Thymus (tissue), 11 donors: ENCODE measurements at regions not wholly inside any gene's neighbourhood (a gene's known extent, or its start where the extent isn't known, plus 50 kb on each side); places are given as distances from the start of the nearest gene placed in this dataset.
"Not testable (repeated sequence)": the region's sequence is repeated elsewhere in the genome, so short reads cannot be mapped to it uniquely, and the experiment has no call there.

Experiments
- DNase-seq, 9 donors: peaks; one replicate each; pipeline ENCODE4 v3.0.0-alpha.2; 2013; ENCODE audit warnings: low spot score in 9 of 9, low read depth in 6 of 9, missing footprints in 1 of 9
- H3K27ac ChIP-seq, 2 donors: one replicate each; pipeline ENCODE4 v1.5.1; 2013; ENCODE audit warnings: control low read depth in 1 of 2, low read depth in 1 of 2, low read length in 1 of 2, mild to moderate bottlenecking in 1 of 2, moderate library complexity in 1 of 2
- H3K27me3 ChIP-seq, 2 donors: one replicate each; pipeline ENCODE4 v1.5.1; 2013; ENCODE audit warnings: low read length in 1 of 2; ENCODE audit not compliant: control insufficient read depth in 2 of 2, insufficient read depth in 1 of 2
- H3K36me3 ChIP-seq, 2 donors: one replicate each; pipeline ENCODE4 v1.5.1; 2013; ENCODE audit warnings: low read length in 1 of 2, mild to moderate bottlenecking in 1 of 2, moderate library complexity in 1 of 2; ENCODE audit not compliant: control insufficient read depth in 2 of 2, insufficient read depth in 2 of 2
- H3K4me1 ChIP-seq, 2 donors: one replicate each; pipeline ENCODE4 v1.5.1; 2013; ENCODE audit warnings: low read length in 2 of 2; ENCODE audit not compliant: control insufficient read depth in 2 of 2, insufficient read depth in 2 of 2
- H3K4me3 ChIP-seq, 2 donors: one replicate each; pipeline ENCODE4 v1.5.1; 2013; ENCODE audit warnings: low read length in 2 of 2, control low read depth in 1 of 2, mild to moderate bottlenecking in 1 of 2
- H3K9me3 ChIP-seq, 2 donors: one replicate each; pipeline ENCODE4 v1.5.1; 2013; ENCODE audit warnings: low read length in 1 of 2, mild to moderate bottlenecking in 1 of 2; ENCODE audit not compliant: control insufficient read depth in 2 of 2, insufficient read depth in 1 of 2
- WGBS: extraction: QIAGEN DNeasy Blood & Tissue Kit; methylation state at CpG from one replicate; pipeline ENCODE4 v1.1.7; 2013; 5-methylcytosine and 5-hydroxymethylcytosine counted together
- donor health status: healthy.

GRCh38 chr3:177883091-177883490 is 653.1 kb upstream of the KCNMB2 start:
- H3K4me1 ChIP-seq, result no peaks in the 10 kb centered on the region
- no peak overlapping the region for H3K27ac ChIP-seq
- no peaks in the 10 kb centered on the region for H3K27me3 ChIP-seq
- no peak overlapping the region for H3K4me3 ChIP-seq
- no peak for DNase-seq
- WGBS, result 97% methylated on average over 2 of the region's 2 CpGs
- no peaks in the 10 kb centered on the region for H3K9me3 ChIP-seq
- no peaks in the 10 kb centered on the region for H3K36me3 ChIP-seq

- Histone ChIP-seq H3K27me3 (no peaks in the 10 kb centered on the region), H3K4me1 (no peaks in the 10 kb centered on the region), H3K4me3 (no peak overlapping the region), H3K36me3 (no peaks in the 10 kb centered on the region), H3K9me3 (no peaks in the 10 kb centered on the region), H3K27ac (no peak overlapping the region)
- 47% methylated on average over 1 of the region's 1 CpG for WGBS
- DNase-seq, result peak in 2 of 9 donors; percentile 16 to 44
Observed at GRCh38 chr3:177883957-177884356, 652.3 kb upstream of the KCNMB2 start.

GRCh38 chr3:177885063-177885462 is 651.2 kb upstream of the KCNMB2 start:
- Histone ChIP-seq H3K36me3 (no peaks in the 10 kb centered on the region), H3K4me1 (no peaks in the 10 kb centered on the region), H3K9me3 (no peaks in the 10 kb centered on the region), H3K4me3 (no peak overlapping the region), H3K27me3 (no peaks in the 10 kb centered on the region), H3K27ac (no peak overlapping the region)
- DNase-seq, result no peak
- WGBS, result 96% methylated on average over 5 of the region's 5 CpGs

DNA sequence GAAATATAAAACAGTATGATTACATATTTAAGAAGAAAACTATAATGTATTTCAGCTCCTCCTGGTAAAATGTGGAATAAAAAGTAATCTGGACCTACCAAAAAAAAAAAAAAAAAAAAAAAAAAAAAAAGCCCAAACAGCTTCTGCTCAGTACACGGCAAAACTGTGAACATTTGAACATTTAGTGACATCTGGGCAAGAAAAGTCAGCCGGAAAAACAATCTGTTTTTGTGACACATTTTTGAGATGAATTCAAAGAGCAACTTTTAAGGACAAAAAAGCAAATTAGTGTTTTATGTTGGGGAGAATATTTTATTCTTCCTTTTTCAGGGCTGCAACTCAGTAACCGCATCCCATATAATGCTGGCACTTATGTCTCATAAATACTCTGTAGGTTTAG is 649.7 kb upstream of the KCNMB2 start:
- WGBS, result 93% methylated on average over 3 of the region's 3 CpGs
- H3K9me3 ChIP-seq, result no peaks in the 10 kb centered on the region
- DNase-seq, result no peak
- H3K4me3 ChIP-seq, result no peak overlapping the region
- no peaks in the 10 kb centered on the region for H3K27me3 ChIP-seq
- H3K36me3 ChIP-seq, result no peaks in the 10 kb centered on the region
- no peaks in the 10 kb centered on the region for H3K4me1 ChIP-seq
- no peak overlapping the region for H3K27ac ChIP-seq

- Histone ChIP-seq H3K27ac (no peak overlapping the region), H3K9me3 (no peaks in the 10 kb centered on the region), H3K4me3 (no peak overlapping the region), H3K4me1 (no peaks in the 10 kb centered on the region), H3K36me3 (no peaks in the 10 kb centered on the region), H3K27me3 (no peaks in the 10 kb centered on the region)
- DNase-seq, result no peak
- 96% methylated on average over 2 of the region's 2 CpGs for WGBS
Observed at GRCh38 chr3:177887475-177887874, 648.8 kb upstream of the KCNMB2 start.

- over 99% methylated on average over 3 of the region's 3 CpGs for WGBS
- Histone ChIP-seq H3K4me1 (no peaks in the 10 kb centered on the region), H3K4me3 (no peak overlapping the region), H3K9me3 (no peaks in the 10 kb centered on the region), H3K27ac (no peak overlapping the region), H3K36me3 (no peaks in the 10 kb centered on the region), H3K27me3 (no peaks in the 10 kb centered on the region)
- DNase-seq, result no peak
Observed at GRCh38 chr3:177889161-177889560, 647.1 kb upstream of the KCNMB2 start.

DNA sequence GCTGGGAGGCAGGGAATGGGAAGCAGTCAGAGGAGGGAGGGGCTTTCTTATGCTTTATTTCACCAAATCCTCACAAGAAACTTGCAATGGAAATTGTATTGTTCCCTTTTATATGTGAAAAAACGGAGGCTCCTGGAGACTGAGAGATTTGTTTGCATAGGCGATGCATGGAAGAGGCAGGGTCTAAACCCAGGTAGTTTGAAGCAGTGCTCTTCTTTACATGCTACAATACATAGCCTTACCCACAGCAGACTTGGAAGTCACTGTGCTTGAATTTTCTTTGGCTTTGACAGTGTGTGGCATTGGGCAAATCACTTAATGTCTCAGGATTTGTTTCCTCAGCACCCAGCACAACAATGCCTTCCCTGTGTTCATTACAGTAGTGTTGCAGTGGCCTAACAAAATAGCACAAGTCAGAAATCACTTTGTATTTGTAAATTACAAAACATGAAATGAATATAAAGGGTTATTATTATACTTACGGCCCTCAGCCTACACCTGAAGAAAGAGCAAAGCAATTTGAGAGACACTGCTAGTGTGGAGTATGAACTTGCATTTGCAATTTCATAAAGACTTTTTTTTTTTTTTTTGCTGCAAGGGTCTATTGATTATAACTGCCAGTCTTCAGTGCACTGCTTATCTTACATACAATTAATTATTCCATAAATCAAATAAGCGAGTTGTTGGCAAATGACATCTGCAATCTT is 646.4 kb upstream of the KCNMB2 start:
- H3K4me1 ChIP-seq, result no peaks in the 10 kb centered on the region
- no peaks in the 10 kb centered on the region for H3K36me3 ChIP-seq
- no peak overlapping the region for H3K4me3 ChIP-seq
- H3K27me3 ChIP-seq, result no peaks in the 10 kb centered on the region
- WGBS, result 99% methylated on average over 4 of the region's 4 CpGs
- no peak for DNase-seq
- H3K27ac ChIP-seq, result no peak overlapping the region
- H3K9me3 ChIP-seq, result no peaks in the 10 kb centered on the region

DNA sequence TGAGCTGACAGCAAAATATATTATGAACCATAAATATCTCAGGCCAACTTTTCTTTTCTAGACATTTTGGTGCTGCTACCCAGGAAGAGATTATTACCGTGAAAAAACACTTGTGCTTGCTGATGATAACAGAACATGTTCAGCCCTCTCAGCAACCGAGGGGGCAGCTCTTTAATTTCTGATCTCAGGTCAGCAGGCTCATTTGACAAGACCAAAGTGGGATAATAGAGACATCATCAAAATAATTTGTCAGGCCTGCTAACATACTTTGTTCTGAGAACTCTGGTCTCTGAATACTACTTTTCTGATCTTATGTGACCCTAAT is 645.9 kb upstream of the KCNMB2 start:
- Histone ChIP-seq H3K4me3 (no peak overlapping the region), H3K9me3 (no peaks in the 10 kb centered on the region), H3K4me1 (no peaks in the 10 kb centered on the region), H3K36me3 (no peaks in the 10 kb centered on the region), H3K27me3 (no peaks in the 10 kb centered on the region), H3K27ac (no peak overlapping the region)
- DNase-seq, result no peak
- WGBS, result 62% methylated on average over 2 of the region's 2 CpGs

- 100% methylated on average over 19 of the region's 29 CpGs for WGBS
- H3K27ac ChIP-seq, H3K4me3 ChIP-seq, H3K27me3 ChIP-seq, DNase-seq, H3K9me3 ChIP-seq, H3K36me3 ChIP-seq, H3K4me1 ChIP-seq: not testable (repeated sequence)
Observed at GRCh38 chr3:177891569-177891968, 644.7 kb upstream of the KCNMB2 start.

- no peak for DNase-seq
- 98% methylated on average over 2 of the region's 2 CpGs for WGBS
- Histone ChIP-seq H3K4me1 (no peaks in the 10 kb centered on the region), H3K4me3 (no peak overlapping the region), H3K27me3 (no peaks in the 10 kb centered on the region), H3K9me3 (peaks cover 0 to 3% of the 10 kb centered on the region in 2 donors), H3K36me3 (no peaks in the 10 kb centered on the region), H3K27ac (no peak overlapping the region)
Observed at GRCh38 chr3:177893331-177893730, 642.9 kb upstream of the KCNMB2 start.
